Ascending aorta (tissue), 2 donors: ENCODE measurements at regions not wholly inside any gene's neighbourhood (a gene's known extent, or its start where the extent isn't known, plus 50 kb on each side); places are given as distances from the start of the nearest gene placed in this dataset.

Source experiments
- DNase-seq, 2 donors: peaks; one replicate each; pipeline ENCODE4 v3.0.0-alpha.2; 2019; ENCODE audit warnings: low spot score in 2 of 2
- H3K27ac ChIP-seq, 2 donors: fragments of 200-600 bp; sonication (generic); one replicate each; pipeline ENCODE4 v1.5.1; 2016 to 2017; ENCODE audit warnings: mild to moderate bottlenecking in 1 of 2
- H3K27me3 ChIP-seq: fragments of 200-600 bp; sonication (generic); one replicate; pipeline ENCODE4 v1.5.1; 2017
- H3K36me3 ChIP-seq, 2 donors: fragments of 200-600 bp; sonication (generic); one replicate each; pipeline ENCODE4 v1.5.1; 2016
- H3K4me1 ChIP-seq, 2 donors: fragments of 200-600 bp; sonication (generic); one replicate each; pipeline ENCODE4 v1.5.1; 2016 to 2017; ENCODE audit warnings: mild to moderate bottlenecking in 1 of 2
- H3K4me3 ChIP-seq, 2 donors: fragments of 200-600 bp; sonication (generic); one replicate each; pipeline ENCODE4 v1.5.1; 2016 to 2017; ENCODE audit warnings: mild to moderate bottlenecking in 1 of 2
- H3K9me3 ChIP-seq, 2 donors: fragments of 200-600 bp; sonication (generic); one replicate each; pipeline ENCODE4 v1.5.1; 2016
- CTCF ChIP-seq, 3 experiments: fragments of 200-600 bp in 2 of 3; fragments of 450-650 bp in 1 of 3; sonication (generic) in 2 of 3; IDR thresholded peaks; one replicate each; pipeline ENCODE4 v1.5.1; 2016 to 2019; ENCODE audit warnings: antibody characterized with exemption in 3 of 3, mild to moderate bottlenecking in 1 of 3, moderate library complexity in 1 of 3
- intact Hi-C: fragments of 100-400 bp; cut with DNase I; formaldehyde crosslinking; loops from one replicate; pipeline ENCODE4 v1.15.1; 2023

GRCh38 chr1:56291374-56291919, 287.9 kb downstream of the PLPP3 start:
- no peaks in the 10 kb centered on the region for H3K4me1 ChIP-seq
- H3K27ac ChIP-seq = no peak overlapping the region
- H3K27me3 ChIP-seq = no peaks in the 10 kb centered on the region
- no peak for DNase-seq
- H3K36me3 ChIP-seq = no peaks in the 10 kb centered on the region
- H3K9me3 ChIP-seq = no peaks in the 10 kb centered on the region
- intact Hi-C loops = no loop called here
- no peak overlapping the region for H3K4me3 ChIP-seq
- TF ChIP-seq CTCF (IDR thresholded peaks at IDR 0.05) = no peak

GRCh38 chr1:56289260-56289659, 290.1 kb downstream of the PLPP3 start:
- DNase-seq = no peak
- no peak overlapping the region for H3K4me3 ChIP-seq
- H3K27ac ChIP-seq = no peak overlapping the region
- intact Hi-C loops = no loop called here
- no peaks in the 10 kb centered on the region for H3K9me3 ChIP-seq
- no peak for TF ChIP-seq CTCF (IDR thresholded peaks at IDR 0.05)
- H3K27me3 ChIP-seq = no peaks in the 10 kb centered on the region
- H3K36me3 ChIP-seq = no peaks in the 10 kb centered on the region
- no peaks in the 10 kb centered on the region for H3K4me1 ChIP-seq

- TF ChIP-seq CTCF (IDR thresholded peaks at IDR 0.05) = no peak
- Histone ChIP-seq H3K9me3 (no peaks in the 10 kb centered on the region), H3K36me3 (no peaks in the 10 kb centered on the region), H3K4me3 (no peak overlapping the region), H3K27ac (no peak overlapping the region), H3K4me1 (no peaks in the 10 kb centered on the region), H3K27me3 (no peaks in the 10 kb centered on the region)
- DNase-seq = no peak
- intact Hi-C loops = no loop called here
Observed at GRCh38 chr1:56287721-56288120, 291.6 kb downstream of the PLPP3 start.

- no peak for TF ChIP-seq CTCF (IDR thresholded peaks at IDR 0.05)
- Histone ChIP-seq H3K4me1 (no peaks in the 10 kb centered on the region), H3K9me3 (no peaks in the 10 kb centered on the region), H3K27ac (no peak overlapping the region), H3K36me3 (no peaks in the 10 kb centered on the region), H3K27me3 (no peaks in the 10 kb centered on the region), H3K4me3 (no peak overlapping the region)
- intact Hi-C loops = no loop called here
- no peak for DNase-seq
Observed at GRCh38 chr1:56286956-56287355, 292.4 kb downstream of the PLPP3 start.

- Histone ChIP-seq H3K4me3 (no peak overlapping the region), H3K36me3 (no peaks in the 10 kb centered on the region), H3K4me1 (no peaks in the 10 kb centered on the region), H3K9me3 (no peaks in the 10 kb centered on the region), H3K27me3 (no peaks in the 10 kb centered on the region), H3K27ac (no peak overlapping the region)
- intact Hi-C loops = no loop called here
- TF ChIP-seq CTCF (IDR thresholded peaks at IDR 0.05) = no peak
- no peak for DNase-seq
Observed at GRCh38 chr1:56286506-56286905, 292.9 kb downstream of the PLPP3 start.
